HG03095 (cell line): ENCODE measurements at regions not wholly inside any gene's neighbourhood (a gene's known extent, or its start where the extent isn't known, plus 50 kb on each side); places are given as distances from the start of the nearest gene placed in this dataset.

Experiments used
- ATAC-seq: cut with Tn5 transposase; IDR thresholded peaks from one replicate; pipeline ENCODE4 v1.9.1; 2021; ENCODE audit warnings: moderate library complexity; ENCODE audit not compliant: unreplicated experiment

DNA sequence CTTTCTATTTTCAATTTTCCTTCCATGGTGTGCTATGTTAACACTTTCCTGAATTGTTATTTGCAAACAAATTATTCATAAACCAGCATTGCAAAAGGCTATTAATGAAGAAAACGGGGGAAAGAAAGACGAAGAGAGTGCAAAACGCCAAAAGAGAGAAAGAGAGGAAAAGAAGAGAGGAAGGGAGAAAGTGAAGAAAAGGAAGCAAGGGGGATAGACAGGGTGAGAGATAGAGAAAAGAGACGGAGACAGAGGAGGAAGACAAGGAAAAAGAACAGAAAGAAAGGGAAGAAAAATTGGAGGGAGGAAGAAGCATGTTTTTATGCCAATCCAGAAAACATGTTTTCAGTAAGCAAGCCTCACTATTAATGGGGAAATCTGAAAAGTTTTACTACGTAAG lies 310.6 kb downstream of the TFEC start:
- ATAC-seq, result no peak

GRCh38 chr7:115709664-115710063 lies 320.9 kb downstream of the TFEC start:
- no peak for ATAC-seq

DNA sequence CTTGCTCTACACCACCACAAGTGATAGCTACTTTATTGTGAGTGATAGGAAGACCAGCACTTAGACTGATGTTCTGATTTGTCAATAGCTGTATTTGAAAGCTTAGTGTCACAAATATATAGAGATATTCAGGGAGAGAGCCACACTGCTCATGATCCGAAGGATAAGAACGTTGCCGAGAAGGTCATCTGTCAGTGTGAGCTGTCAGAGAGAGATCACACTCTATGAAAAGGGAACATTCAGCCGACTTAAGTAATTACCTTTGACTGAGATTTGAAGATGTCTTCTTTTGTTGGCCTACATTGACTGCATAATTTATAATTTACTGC lies 322.6 kb downstream of the TFEC start:
- ATAC-seq, result no peak

- no peak for ATAC-seq
Observed at GRCh38 chr7:115707258-115708012, 323.1 kb downstream of the TFEC start.

DNA sequence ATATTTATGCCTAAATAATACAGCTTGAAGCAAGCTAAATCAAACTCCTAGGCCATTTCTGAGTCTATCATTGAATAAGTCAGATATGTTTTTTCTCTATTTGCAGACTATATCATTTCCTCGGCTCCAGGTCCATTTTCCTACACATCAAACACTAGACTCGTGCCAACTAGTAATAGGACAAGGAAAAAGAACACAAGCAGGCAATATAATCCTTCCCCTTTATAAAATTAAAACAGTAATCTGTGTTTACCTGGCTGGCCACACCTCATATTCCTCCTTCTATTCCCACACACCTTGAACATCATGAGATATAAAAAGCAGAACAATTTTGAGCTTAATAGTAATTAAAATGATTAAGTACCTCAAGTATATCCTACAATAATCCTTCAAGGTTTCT lies 325.7 kb downstream of the TFEC start:
- no peak for ATAC-seq

- ATAC-seq, result no peak
Observed at GRCh38 chr7:115701141-115701540, 329.4 kb downstream of the TFEC start.

GRCh38 chr7:115694424-115694823 lies 336.1 kb downstream of the TFEC start:
- ATAC-seq, result no peak

GRCh38 chr7:115693779-115694178 lies 336.8 kb downstream of the TFEC start:
- ATAC-seq, result no peak

DNA sequence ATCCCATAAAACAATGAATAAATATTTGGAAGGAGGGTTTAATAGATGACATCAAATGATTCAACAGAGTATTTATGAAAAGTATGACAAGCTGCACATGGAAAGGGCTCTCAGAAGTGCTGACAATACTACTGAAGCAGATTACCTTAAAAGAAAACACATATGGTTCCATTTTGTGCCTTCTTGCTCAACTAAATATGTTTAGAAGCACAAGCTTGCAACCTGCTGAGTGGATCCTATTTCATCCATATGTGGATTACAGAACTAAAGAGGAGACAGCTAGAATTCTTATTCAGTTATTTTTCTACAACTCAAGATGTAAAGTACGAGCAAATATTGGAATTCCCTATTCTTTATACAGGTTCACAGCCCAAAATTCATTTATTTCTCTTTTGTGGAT lies 340.6 kb downstream of the TFEC start:
- no peak for ATAC-seq

- no peak for ATAC-seq
Observed at GRCh38 chr7:115683093-115683492, 347.5 kb downstream of the TFEC start.

GRCh38 chr7:115682507-115682906 lies 348.1 kb downstream of the TFEC start:
- no peak for ATAC-seq

- no peak for ATAC-seq
Observed at GRCh38 chr7:115680921-115681320, 349.6 kb downstream of the TFEC start.

DNA sequence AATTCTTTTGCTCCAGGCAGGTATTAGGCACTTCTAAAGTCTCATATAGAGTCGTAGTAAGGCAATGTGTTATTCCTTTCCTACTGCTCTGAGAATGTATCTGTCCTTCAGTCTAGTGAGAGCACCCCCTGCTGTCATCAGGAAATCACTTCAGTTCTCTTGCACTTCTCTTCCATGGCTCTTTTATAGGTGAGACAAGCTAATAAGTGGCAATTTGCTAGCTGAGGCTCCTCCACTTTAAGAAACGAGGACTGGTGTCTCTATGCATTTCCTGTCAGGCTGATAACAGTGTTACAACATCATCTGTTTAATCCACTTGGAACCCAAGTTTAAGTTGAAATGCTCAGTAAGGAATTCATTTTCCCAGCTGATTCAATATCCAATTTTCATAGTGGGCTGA lies 350.6 kb downstream of the TFEC start:
- no peak for ATAC-seq

- ATAC-seq, result no peak
Observed at GRCh38 chr7:115679423-115679822, 351.1 kb downstream of the TFEC start.

DNA sequence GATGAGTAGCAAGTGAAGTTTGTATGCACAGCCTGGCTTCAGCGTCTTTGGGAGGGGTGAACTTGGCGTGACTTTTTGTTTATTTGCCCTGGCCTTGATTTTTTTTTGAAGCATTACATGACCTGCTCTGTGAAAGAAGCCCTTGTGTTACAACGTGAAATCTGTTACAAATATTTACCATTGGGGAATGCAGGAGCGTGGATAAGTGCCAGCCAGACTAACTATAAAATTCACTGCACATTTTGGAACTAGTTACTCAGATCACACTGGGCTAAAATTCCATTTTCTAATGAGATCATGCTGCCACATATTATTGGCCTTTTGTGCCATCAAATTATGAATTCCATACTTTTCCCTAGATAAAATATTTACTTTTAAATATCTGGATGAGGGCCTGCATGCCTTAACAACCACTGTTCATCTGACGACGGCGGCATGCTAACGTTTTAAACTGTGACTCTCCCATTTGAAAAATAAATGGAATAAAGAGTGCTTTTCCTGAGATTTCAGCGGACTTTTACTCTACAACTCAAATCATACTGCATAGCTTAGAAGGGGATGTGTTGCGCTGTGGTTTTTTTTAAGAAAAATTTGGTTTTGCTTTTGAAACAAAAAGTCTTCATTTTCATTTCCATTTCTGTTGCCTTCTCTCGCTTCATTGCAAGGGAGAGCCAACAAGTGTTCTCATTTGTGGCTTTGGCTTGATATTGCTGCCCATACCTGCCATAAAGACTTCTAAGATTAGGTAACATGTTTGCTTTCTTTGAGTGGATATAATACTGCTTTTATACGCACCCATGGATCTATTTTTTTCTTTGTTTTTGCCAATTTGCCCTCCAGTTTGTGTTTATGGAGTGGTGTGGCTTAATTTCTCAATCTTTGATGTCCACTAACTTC lies 352.2 kb downstream of the TFEC start:
- ATAC-seq, result no peak

DNA sequence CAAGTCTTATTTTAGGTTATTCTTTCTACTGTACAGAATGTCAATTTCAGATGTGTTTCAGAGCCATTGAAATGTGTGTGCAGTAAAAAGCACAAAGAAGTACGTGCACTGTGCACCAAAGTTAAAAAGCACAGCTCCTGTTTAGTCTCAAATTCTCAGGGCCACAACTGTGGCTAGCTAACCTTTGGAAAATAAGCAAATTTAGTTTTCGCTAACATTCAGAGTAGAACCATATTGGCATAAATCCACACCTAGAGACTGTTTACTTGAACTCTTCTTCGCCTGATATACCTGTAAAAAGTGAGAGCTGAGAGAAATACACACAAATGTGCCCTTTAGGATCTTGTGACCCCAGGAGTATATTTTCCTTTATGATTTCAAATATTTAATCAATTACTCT lies 353.9 kb downstream of the TFEC start:
- no peak for ATAC-seq

DNA sequence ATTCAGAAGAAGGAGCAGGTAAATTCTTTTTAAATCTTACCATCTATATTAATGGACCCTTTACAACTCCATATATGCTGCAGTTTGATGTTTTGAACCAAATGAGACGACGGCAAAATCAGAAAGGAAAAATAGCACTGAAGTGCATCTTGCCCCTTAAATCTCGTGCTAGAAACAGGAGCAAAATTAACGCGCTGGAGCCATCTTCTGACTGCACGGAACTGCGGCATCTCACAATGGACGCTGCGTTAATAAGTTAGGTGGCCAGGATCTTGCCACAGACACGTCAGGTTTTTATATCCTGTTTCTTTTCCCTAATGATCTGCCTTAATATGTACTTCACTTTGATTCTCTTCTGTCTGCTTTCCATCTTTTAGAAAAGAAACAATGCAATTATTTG lies 354.5 kb downstream of the TFEC start:
- no peak for ATAC-seq

- ATAC-seq, result no peak
Observed at GRCh38 chr7:115674467-115675024, 356.0 kb downstream of the TFEC start.

- no peak for ATAC-seq
Observed at GRCh38 chr7:115672024-115672423, 358.5 kb downstream of the TFEC start.

GRCh38 chr7:115662676-115663075 lies 367.9 kb downstream of the TFEC start:
- no peak for ATAC-seq

GRCh38 chr7:115662120-115662519 lies 368.4 kb downstream of the TFEC start:
- ATAC-seq, result no peak

GRCh38 chr7:115658223-115658622 lies 372.3 kb downstream of the TFEC start:
- ATAC-seq, result no peak
